ENCODE measurements at regions not wholly inside any gene's neighbourhood (a gene's known extent, or its start where the extent isn't known, plus 50 kb on each side); places are given as distances from the start of the nearest gene placed in this dataset.

GRCh38 chr3:160170409-160171370 is 54.5 kb upstream of the C3orf80 start:
- no peak for DNase-seq

- no peak for DNase-seq
These were observed 53.4 kb upstream of the C3orf80 start for GRCh38 chr3:160171813-160172212.

GRCh38 chr3:160174621-160175020 is 50.6 kb upstream of the C3orf80 start:
- DNase-seq: no peak

Measured in NCI-H1694 treated with DMSO at 0.1 percent for 48 hours (cell line).